Tongue (tissue), 1 donor: ENCODE measurements at regions not wholly inside any gene's neighbourhood (a gene's known extent, or its start where the extent isn't known, plus 50 kb on each side); places are given as distances from the start of the nearest gene placed in this dataset.
"Not testable (repeated sequence)": the region's sequence is repeated elsewhere in the genome, so short reads cannot be mapped to it uniquely, and the experiment has no call there.

Experiments
- DNase-seq: peaks from one replicate; pipeline ENCODE4 v3.0.0-alpha.2; 2015

GRCh38 chr7:10473569-10473968 lies 500.1 kb upstream of the PHF14 start:
- DNase-seq = no peak

- DNase-seq = no peak
These were observed 499.6 kb upstream of the PHF14 start for GRCh38 chr7:10474048-10474447.

- DNase-seq = no peak
These were observed 497.6 kb upstream of the PHF14 start for GRCh38 chr7:10475940-10476641.

GRCh38 chr7:10476642-10477041 lies 497.0 kb upstream of the PHF14 start:
- DNase-seq = no peak

- no peak for DNase-seq
These were observed 490.0 kb upstream of the PHF14 start for GRCh38 chr7:10483671-10484070.

GRCh38 chr7:10484767-10485166 lies 488.9 kb upstream of the PHF14 start:
- DNase-seq = no peak

GRCh38 chr7:10501206-10501884 lies 472.3 kb upstream of the PHF14 start:
- DNase-seq = not testable (repeated sequence)

- no peak for DNase-seq
These were observed 466.6 kb upstream of the PHF14 start for GRCh38 chr7:10507032-10507431.

- no peak for DNase-seq
These were observed 452.4 kb upstream of the PHF14 start for GRCh38 chr7:10521306-10521705.

GRCh38 chr7:10533429-10533828 lies 440.2 kb upstream of the PHF14 start:
- not testable (repeated sequence) for DNase-seq

GRCh38 chr7:10536561-10536960 lies 437.1 kb upstream of the PHF14 start:
- no peak for DNase-seq

- DNase-seq = no peak
These were observed 435.9 kb upstream of the PHF14 start for GRCh38 chr7:10537764-10538163.

GRCh38 chr7:10557375-10557774 lies 416.3 kb upstream of the PHF14 start:
- DNase-seq = no peak

- no peak for DNase-seq
These were observed 413.2 kb upstream of the PHF14 start for GRCh38 chr7:10560497-10560896.

GRCh38 chr7:10568891-10569290 lies 404.8 kb upstream of the PHF14 start:
- no peak for DNase-seq

GRCh38 chr7:10571759-10572158 lies 401.9 kb upstream of the PHF14 start:
- DNase-seq = no peak

- DNase-seq = no peak
These were observed 395.8 kb upstream of the PHF14 start for GRCh38 chr7:10577866-10578374.

GRCh38 chr7:10579561-10579960 lies 394.1 kb upstream of the PHF14 start:
- DNase-seq = no peak

GRCh38 chr7:10584886-10585285 lies 388.8 kb upstream of the PHF14 start:
- DNase-seq = no peak

GRCh38 chr7:10588084-10588483 lies 385.6 kb upstream of the PHF14 start:
- DNase-seq = no peak

GRCh38 chr7:10592604-10593003 lies 381.1 kb upstream of the PHF14 start:
- no peak for DNase-seq

- no peak for DNase-seq
These were observed 380.6 kb upstream of the PHF14 start for GRCh38 chr7:10593080-10593479.

GRCh38 chr7:10596827-10597226 lies 376.8 kb upstream of the PHF14 start:
- no peak for DNase-seq

GRCh38 chr7:10604128-10604527 lies 369.5 kb upstream of the PHF14 start:
- DNase-seq = no peak
